ENCODE measurements at regions not wholly inside any gene's neighbourhood (a gene's known extent, or its start where the extent isn't known, plus 50 kb on each side); places are given as distances from the start of the nearest gene placed in this dataset.

- H3K4me1 ChIP-seq (ENCODE audit: control insufficient read depth in 1 of 2, insufficient read depth in 2 of 2, low read length in 2 of 2) = peaks cover 0 to 5% of the 10 kb centered on the region in 2 donors
- WGBS, 2 donors = 43 to 47% methylated on average over 3 of the region's 3 CpGs
- DNase-seq = no peak
- H3K9me3 ChIP-seq (ENCODE audit: control insufficient read depth, low read length) = peaks cover 2% of the 10 kb centered on the region
- no peak overlapping the region for H3K4me3 ChIP-seq (ENCODE audit: low read length in 2 of 2)
- no peak for ATAC-seq (ENCODE audit: low FRiP score)
- H3K27ac ChIP-seq (ENCODE audit: low read depth in 1 of 2, low read length in 2 of 2) = no peak overlapping the region
- H3K36me3 ChIP-seq (ENCODE audit: control insufficient read depth in 1 of 2, insufficient read depth in 2 of 2, low read length in 1 of 2) = no peaks in the 10 kb centered on the region
- no peaks in the 10 kb centered on the region for H3K27me3 ChIP-seq (ENCODE audit: control insufficient read depth in 1 of 2, insufficient read depth in 2 of 2, low read length in 1 of 2)
- intact Hi-C loops (cut with DNase I) = no loop called here
These were observed 293.4 kb downstream of the CDK5RAP2 start for GRCh38 chr9:120286530-120286929.

GRCh38 chr9:120284821-120285220, 295.1 kb downstream of the CDK5RAP2 start:
- DNase-seq = no peak
- ATAC-seq (ENCODE audit: low FRiP score) = no peak
- intact Hi-C loops (cut with DNase I) = no loop called here
- H3K27me3 ChIP-seq (ENCODE audit: control insufficient read depth in 1 of 2, insufficient read depth in 2 of 2, low read length in 1 of 2) = no peaks in the 10 kb centered on the region
- no peaks in the 10 kb centered on the region for H3K36me3 ChIP-seq (ENCODE audit: control insufficient read depth in 1 of 2, insufficient read depth in 2 of 2, low read length in 1 of 2)
- no peak overlapping the region for H3K4me3 ChIP-seq (ENCODE audit: low read length in 2 of 2)
- H3K27ac ChIP-seq (ENCODE audit: low read depth in 1 of 2, low read length in 2 of 2) = no peak overlapping the region
- WGBS, 2 donors = 88 to 90% methylated on average over 2 of the region's 2 CpGs
- peaks cover 0 to 2% of the 10 kb centered on the region in 2 donors for H3K4me1 ChIP-seq (ENCODE audit: control insufficient read depth in 1 of 2, insufficient read depth in 2 of 2, low read length in 2 of 2)
- peaks cover 2% of the 10 kb centered on the region for H3K9me3 ChIP-seq (ENCODE audit: control insufficient read depth, low read length)

- no peak for ATAC-seq (ENCODE audit: low FRiP score)
- Histone ChIP-seq H3K27me3 (ENCODE audit: control insufficient read depth in 1 of 2, insufficient read depth in 2 of 2, low read length in 1 of 2) (peaks cover 0 to 2% of the 10 kb centered on the region in 2 donors), H3K36me3 (ENCODE audit: control insufficient read depth in 1 of 2, insufficient read depth in 2 of 2, low read length in 1 of 2) (no peaks in the 10 kb centered on the region), H3K4me3 (ENCODE audit: low read length in 2 of 2) (no peak overlapping the region), H3K9me3 (ENCODE audit: control insufficient read depth, low read length) (peaks cover 5% of the 10 kb centered on the region), H3K27ac (ENCODE audit: low read depth in 1 of 2, low read length in 2 of 2) (no peak overlapping the region), H3K4me1 (ENCODE audit: control insufficient read depth in 1 of 2, insufficient read depth in 2 of 2, low read length in 2 of 2) (no peaks in the 10 kb centered on the region)
- 93 to 95% methylated on average over 2 of the region's 2 CpGs for WGBS, 2 donors
- intact Hi-C loops (cut with DNase I) = no loop called here
- no peak for DNase-seq
These were observed 298.3 kb downstream of the CDK5RAP2 start for GRCh38 chr9:120281665-120282064.

GRCh38 chr9:120267929-120268328, 312.0 kb downstream of the CDK5RAP2 start:
- DNase-seq (no peak), ATAC-seq (ENCODE audit: low FRiP score) (no peak)
- WGBS, 2 donors = 81 to 86% methylated on average over 1 of the region's 1 CpG
- Histone ChIP-seq H3K9me3 (ENCODE audit: control insufficient read depth, low read length) (no peaks in the 10 kb centered on the region), H3K27me3 (ENCODE audit: control insufficient read depth in 1 of 2, insufficient read depth in 2 of 2, low read length in 1 of 2) (peaks cover 0 to 1% of the 10 kb centered on the region in 2 donors), H3K36me3 (ENCODE audit: control insufficient read depth in 1 of 2, insufficient read depth in 2 of 2, low read length in 1 of 2) (no peaks in the 10 kb centered on the region), H3K4me3 (ENCODE audit: low read length in 2 of 2) (no peak overlapping the region), H3K27ac (ENCODE audit: low read depth in 1 of 2, low read length in 2 of 2) (no peak overlapping the region), H3K4me1 (ENCODE audit: control insufficient read depth in 1 of 2, insufficient read depth in 2 of 2, low read length in 2 of 2) (no peaks in the 10 kb centered on the region)
- intact Hi-C loops (cut with DNase I) = no loop called here

- ATAC-seq (ENCODE audit: low FRiP score) (no peak), DNase-seq (no peak)
- intact Hi-C loops (cut with DNase I) = no loop called here
- no peaks in the 10 kb centered on the region for H3K4me1 ChIP-seq (ENCODE audit: control insufficient read depth in 1 of 2, insufficient read depth in 2 of 2, low read length in 2 of 2)
- 21 to 28% methylated on average over 6 of the region's 6 CpGs for WGBS, 2 donors
- no peaks in the 10 kb centered on the region for H3K36me3 ChIP-seq (ENCODE audit: control insufficient read depth in 1 of 2, insufficient read depth in 2 of 2, low read length in 1 of 2)
- no peak overlapping the region for H3K27ac ChIP-seq (ENCODE audit: low read depth in 1 of 2, low read length in 2 of 2)
- peaks cover 0 to 1% of the 10 kb centered on the region in 2 donors for H3K27me3 ChIP-seq (ENCODE audit: control insufficient read depth in 1 of 2, insufficient read depth in 2 of 2, low read length in 1 of 2)
- no peak overlapping the region for H3K4me3 ChIP-seq (ENCODE audit: low read length in 2 of 2)
- no peaks in the 10 kb centered on the region for H3K9me3 ChIP-seq (ENCODE audit: control insufficient read depth, low read length)
These were observed 314.2 kb downstream of the CDK5RAP2 start for GRCh38 chr9:120265791-120266190.

GRCh38 chr9:120264528-120264927, 315.4 kb downstream of the CDK5RAP2 start:
- intact Hi-C loops (cut with DNase I) = no loop called here
- Histone ChIP-seq H3K9me3 (ENCODE audit: control insufficient read depth, low read length) (no peaks in the 10 kb centered on the region), H3K4me1 (ENCODE audit: control insufficient read depth in 1 of 2, insufficient read depth in 2 of 2, low read length in 2 of 2) (no peaks in the 10 kb centered on the region), H3K36me3 (ENCODE audit: control insufficient read depth in 1 of 2, insufficient read depth in 2 of 2, low read length in 1 of 2) (no peaks in the 10 kb centered on the region), H3K27ac (ENCODE audit: low read depth in 1 of 2, low read length in 2 of 2) (no peak overlapping the region), H3K4me3 (ENCODE audit: low read length in 2 of 2) (no peak overlapping the region), H3K27me3 (ENCODE audit: control insufficient read depth in 1 of 2, insufficient read depth in 2 of 2, low read length in 1 of 2) (peaks cover 0 to 1% of the 10 kb centered on the region in 2 donors)
- no peak for ATAC-seq (ENCODE audit: low FRiP score)
- DNase-seq = no peak

- 88% methylated on average over 4 of the region's 4 CpGs for WGBS, 2 donors
- no peak overlapping the region for H3K4me3 ChIP-seq (ENCODE audit: low read length in 2 of 2)
- no peaks in the 10 kb centered on the region for H3K36me3 ChIP-seq (ENCODE audit: control insufficient read depth in 1 of 2, insufficient read depth in 2 of 2, low read length in 1 of 2)
- H3K27ac ChIP-seq (ENCODE audit: low read depth in 1 of 2, low read length in 2 of 2) = no peak overlapping the region
- intact Hi-C loops (cut with DNase I) = no loop called here
- no peaks in the 10 kb centered on the region for H3K9me3 ChIP-seq (ENCODE audit: control insufficient read depth, low read length)
- DNase-seq (no peak), ATAC-seq (ENCODE audit: low FRiP score) (no peak)
- peaks cover 0 to 1% of the 10 kb centered on the region in 2 donors for H3K27me3 ChIP-seq (ENCODE audit: control insufficient read depth in 1 of 2, insufficient read depth in 2 of 2, low read length in 1 of 2)
- no peaks in the 10 kb centered on the region for H3K4me1 ChIP-seq (ENCODE audit: control insufficient read depth in 1 of 2, insufficient read depth in 2 of 2, low read length in 2 of 2)
These were observed 316.1 kb downstream of the CDK5RAP2 start for GRCh38 chr9:120263836-120264235.

GRCh38 chr9:120261419-120261818, 318.5 kb downstream of the CDK5RAP2 start:
- Histone ChIP-seq H3K27me3 (ENCODE audit: control insufficient read depth in 1 of 2, insufficient read depth in 2 of 2, low read length in 1 of 2) (peaks cover 0 to 1% of the 10 kb centered on the region in 2 donors), H3K4me3 (ENCODE audit: low read length in 2 of 2) (no peak overlapping the region), H3K27ac (ENCODE audit: low read depth in 1 of 2, low read length in 2 of 2) (no peak overlapping the region), H3K9me3 (ENCODE audit: control insufficient read depth, low read length) (no peaks in the 10 kb centered on the region), H3K36me3 (ENCODE audit: control insufficient read depth in 1 of 2, insufficient read depth in 2 of 2, low read length in 1 of 2) (no peaks in the 10 kb centered on the region), H3K4me1 (ENCODE audit: control insufficient read depth in 1 of 2, insufficient read depth in 2 of 2, low read length in 2 of 2) (no peaks in the 10 kb centered on the region)
- no peak for DNase-seq
- intact Hi-C loops (cut with DNase I) = no loop called here
- no peak for ATAC-seq (ENCODE audit: low FRiP score)
- WGBS, 2 donors = 86 to 91% methylated on average over 6 of the region's 6 CpGs

GRCh38 chr9:120259100-120259499, 320.9 kb downstream of the CDK5RAP2 start:
- intact Hi-C loops (cut with DNase I) = no loop called here
- H3K27me3 ChIP-seq (ENCODE audit: control insufficient read depth in 1 of 2, insufficient read depth in 2 of 2, low read length in 1 of 2) = no peaks in the 10 kb centered on the region
- ATAC-seq (ENCODE audit: low FRiP score) = no peak

More at GRCh38 chr9:120259100-120259499, 320.9 kb downstream of the CDK5RAP2 start:
- DNase-seq = no peak
- no peaks in the 10 kb centered on the region for H3K9me3 ChIP-seq (ENCODE audit: control insufficient read depth, low read length)
- no peak overlapping the region for H3K27ac ChIP-seq (ENCODE audit: low read depth in 1 of 2, low read length in 2 of 2)
- no peaks in the 10 kb centered on the region for H3K4me1 ChIP-seq (ENCODE audit: control insufficient read depth in 1 of 2, insufficient read depth in 2 of 2, low read length in 2 of 2)
- 88 to 96% methylated on average over 1 of the region's 1 CpG for WGBS, 2 donors
- H3K36me3 ChIP-seq (ENCODE audit: control insufficient read depth in 1 of 2, insufficient read depth in 2 of 2, low read length in 1 of 2) = no peaks in the 10 kb centered on the region
- no peak overlapping the region for H3K4me3 ChIP-seq (ENCODE audit: low read length in 2 of 2)
